Panc1 (cell line): ENCODE measurements at regions not wholly inside any gene's neighbourhood (a gene's known extent, or its start where the extent isn't known, plus 50 kb on each side); places are given as distances from the start of the nearest gene placed in this dataset.

Experiments used
- ATAC-seq: fragments of 200-7000 bp; cut with Tn5 transposase; 2 replicates; pipeline ENCODE4 v1.9.1; 2020; ENCODE audit warnings: mild to moderate bottlenecking, moderate library complexity
- BruUV-seq: library from RNA; stranded (reverse); fragments of 400-500 nt; replicated peaks from 2 replicates; lab custom pipeline; 2021; lab: Mats Ljungman, UMichigan
- CTCF ChIA-PET: fragments of 300-600 bp; sonication (Branson Sonifier 250); formaldehyde crosslinking; loops from one replicate; lab custom pipeline; 2022; ENCODE audit warnings: antibody characterized with exemption; lab: Charles Lee
- POLR2A ChIA-PET: fragments of 300-600 bp; sonication (Branson Sonifier 250); formaldehyde crosslinking; loops from one replicate; lab custom pipeline; 2022; ENCODE audit warnings: antibody characterized with exemption; lab: Charles Lee
- DNase-seq: peaks from one replicate; pipeline ENCODE4 v3.0.0-alpha.2; 2010; ENCODE audit warnings: low read depth, low spot score
- H3K27ac ChIP-seq: 2 replicates; pipeline ENCODE4 v1.5.1; 2011; ENCODE audit warnings: mild to moderate bottlenecking, low read length, inconsistent platforms
- H3K27me3 ChIP-seq: fragments of 200-500 bp; sonication (Bioruptor generic); 2 replicates; pipeline ENCODE4 v1.6.0; 2014; ENCODE audit warnings: low read length, inconsistent platforms; ENCODE audit not compliant: control insufficient read depth, insufficient read depth
- H3K36me3 ChIP-seq: fragments of 200-500 bp; sonication (Bioruptor generic); 2 replicates; pipeline ENCODE4 v1.5.1; 2014; ENCODE audit warnings: inconsistent platforms, mild to moderate bottlenecking, low read length, moderate library complexity; ENCODE audit not compliant: control insufficient read depth, insufficient read depth
- H3K4me1 ChIP-seq: 2 replicates; pipeline ENCODE4 v1.5.1; 2011; ENCODE audit warnings: inconsistent platforms, mild to moderate bottlenecking, low read length, moderate library complexity; ENCODE audit not compliant: control insufficient read depth, insufficient read depth
- H3K4me3 ChIP-seq, 2 experiments: 2 replicates each; pipeline ENCODE4 v1.5.1; 2011 to 2012; ENCODE audit warnings: low read depth in 2 of 2, low read length in 2 of 2, mild to moderate bottlenecking in 2 of 2, inconsistent platforms in 1 of 2, moderate library complexity in 1 of 2
- H3K9me3 ChIP-seq: fragments of 200-500 bp; sonication (Bioruptor generic); 2 replicates; pipeline ENCODE4 v1.5.1; 2014; ENCODE audit warnings: low read depth, mild to moderate bottlenecking, inconsistent platforms, low read length, moderate library complexity; ENCODE audit not compliant: control insufficient read depth, insufficient read depth
- POLR2AphosphoS5 ChIP-seq: IDR thresholded peaks from 2 replicates; pipeline ENCODE4 v1.6.1; 2012; ENCODE audit warnings: mild to moderate bottlenecking, low read depth, low read length, moderate library complexity
- SIN3A ChIP-seq: IDR thresholded peaks from 2 replicates; pipeline ENCODE4 v1.6.1; 2012; ENCODE audit warnings: low read depth, mild to moderate bottlenecking, low read length, moderate library complexity, borderline replicate concordance; ENCODE audit not compliant: insufficient read depth
- TCF7L2 ChIP-seq: IDR thresholded peaks from 2 replicates; pipeline ENCODE4 v1.6.1; 2011; ENCODE audit warnings: mild to moderate bottlenecking, low read depth, low read length, inconsistent platforms
- in situ Hi-C: cut with HindIII; loops from 2 replicates; pipeline ENCODE4 v1.10.0; 2016; ENCODE audit warnings: low sequenced_read_pairs, low pct_unique_long_range_greater_than_20kb
- intact Hi-C: fragments of 100-400 bp; cut with micrococcal nuclease; formaldehyde crosslinking; loops from one replicate; pipeline ENCODE4 v1.10.0; 2022; ENCODE audit not compliant: unreplicated experiment
- TF ChIP-seq, protein P1 (sequence below), 2 experiments: IDR thresholded peaks; 2 replicates each; pipeline ENCODE4 v1.6.1; 2011 to 2012; ENCODE audit warnings: low read depth in 2 of 2, control low read depth in 1 of 2, low read length in 1 of 2, mild to moderate bottlenecking in 1 of 2, moderate library complexity in 1 of 2; ENCODE audit not compliant: insufficient read depth in 1 of 2
- TF ChIP-seq, protein P2 (sequence below): fragments of 450-650 bp; IDR thresholded peaks from 2 replicates; pipeline ENCODE4 v1.5.1; 2017; ENCODE audit warnings: mild to moderate bottlenecking

DNA sequence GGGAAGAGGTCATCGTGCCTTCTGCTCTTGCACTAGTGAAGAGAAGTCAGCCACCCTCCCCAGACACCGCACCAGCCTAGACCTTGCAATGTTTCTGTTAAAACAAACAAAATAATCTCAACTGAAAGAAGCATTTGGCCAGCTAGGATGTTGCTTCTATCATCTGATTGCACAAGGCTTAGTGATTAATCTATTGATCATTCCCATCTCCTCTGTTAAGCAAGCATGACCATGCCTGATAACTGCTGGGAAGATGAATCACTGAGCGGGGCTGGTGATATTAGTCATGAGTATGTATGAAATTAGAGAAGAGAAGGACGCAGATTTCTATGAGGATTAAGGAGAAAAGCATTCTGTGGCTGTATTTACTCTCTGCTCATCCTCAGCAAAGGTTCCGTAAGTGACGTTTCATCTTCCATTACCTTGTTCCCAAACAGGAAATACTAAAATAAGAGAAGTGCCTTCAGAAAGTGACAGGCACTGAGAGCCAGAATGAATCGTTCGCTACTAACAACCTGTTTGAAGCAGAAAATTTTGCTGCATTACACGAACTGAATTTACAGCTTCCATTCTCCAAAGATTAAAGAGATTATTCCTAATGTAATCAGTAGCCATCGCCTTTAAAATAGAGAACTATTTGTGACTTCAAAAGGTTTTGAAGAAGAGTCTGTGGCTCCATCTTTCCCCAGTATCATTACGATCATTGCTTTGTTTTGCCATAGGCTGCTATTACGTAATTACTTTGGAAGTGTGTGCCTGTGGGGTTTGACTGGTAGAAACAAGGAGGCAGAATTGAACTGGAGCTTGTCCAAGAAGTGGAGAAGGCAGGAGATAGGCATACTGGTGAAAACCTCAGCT lies 219.1 kb downstream of the MED10 start:
- DNase-seq, result peak; percentile 79
- TF ChIP-seq SIN3A (no peak), TCF7L2 (no peak), POLR2AphosphoS5 (no peak)
- TF ChIP-seq, protein P1, sequence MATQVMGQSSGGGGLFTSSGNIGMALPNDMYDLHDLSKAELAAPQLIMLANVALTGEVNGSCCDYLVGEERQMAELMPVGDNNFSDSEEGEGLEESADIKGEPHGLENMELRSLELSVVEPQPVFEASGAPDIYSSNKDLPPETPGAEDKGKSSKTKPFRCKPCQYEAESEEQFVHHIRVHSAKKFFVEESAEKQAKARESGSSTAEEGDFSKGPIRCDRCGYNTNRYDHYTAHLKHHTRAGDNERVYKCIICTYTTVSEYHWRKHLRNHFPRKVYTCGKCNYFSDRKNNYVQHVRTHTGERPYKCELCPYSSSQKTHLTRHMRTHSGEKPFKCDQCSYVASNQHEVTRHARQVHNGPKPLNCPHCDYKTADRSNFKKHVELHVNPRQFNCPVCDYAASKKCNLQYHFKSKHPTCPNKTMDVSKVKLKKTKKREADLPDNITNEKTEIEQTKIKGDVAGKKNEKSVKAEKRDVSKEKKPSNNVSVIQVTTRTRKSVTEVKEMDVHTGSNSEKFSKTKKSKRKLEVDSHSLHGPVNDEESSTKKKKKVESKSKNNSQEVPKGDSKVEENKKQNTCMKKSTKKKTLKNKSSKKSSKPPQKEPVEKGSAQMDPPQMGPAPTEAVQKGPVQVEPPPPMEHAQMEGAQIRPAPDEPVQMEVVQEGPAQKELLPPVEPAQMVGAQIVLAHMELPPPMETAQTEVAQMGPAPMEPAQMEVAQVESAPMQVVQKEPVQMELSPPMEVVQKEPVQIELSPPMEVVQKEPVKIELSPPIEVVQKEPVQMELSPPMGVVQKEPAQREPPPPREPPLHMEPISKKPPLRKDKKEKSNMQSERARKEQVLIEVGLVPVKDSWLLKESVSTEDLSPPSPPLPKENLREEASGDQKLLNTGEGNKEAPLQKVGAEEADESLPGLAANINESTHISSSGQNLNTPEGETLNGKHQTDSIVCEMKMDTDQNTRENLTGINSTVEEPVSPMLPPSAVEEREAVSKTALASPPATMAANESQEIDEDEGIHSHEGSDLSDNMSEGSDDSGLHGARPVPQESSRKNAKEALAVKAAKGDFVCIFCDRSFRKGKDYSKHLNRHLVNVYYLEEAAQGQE (IDR thresholded peaks at IDR 0.05; ENCODE audit: insufficient read depth in 1 of 2, low read depth in 2 of 2, low read length in 1 of 2), result no peak
- TF ChIP-seq, protein P2, sequence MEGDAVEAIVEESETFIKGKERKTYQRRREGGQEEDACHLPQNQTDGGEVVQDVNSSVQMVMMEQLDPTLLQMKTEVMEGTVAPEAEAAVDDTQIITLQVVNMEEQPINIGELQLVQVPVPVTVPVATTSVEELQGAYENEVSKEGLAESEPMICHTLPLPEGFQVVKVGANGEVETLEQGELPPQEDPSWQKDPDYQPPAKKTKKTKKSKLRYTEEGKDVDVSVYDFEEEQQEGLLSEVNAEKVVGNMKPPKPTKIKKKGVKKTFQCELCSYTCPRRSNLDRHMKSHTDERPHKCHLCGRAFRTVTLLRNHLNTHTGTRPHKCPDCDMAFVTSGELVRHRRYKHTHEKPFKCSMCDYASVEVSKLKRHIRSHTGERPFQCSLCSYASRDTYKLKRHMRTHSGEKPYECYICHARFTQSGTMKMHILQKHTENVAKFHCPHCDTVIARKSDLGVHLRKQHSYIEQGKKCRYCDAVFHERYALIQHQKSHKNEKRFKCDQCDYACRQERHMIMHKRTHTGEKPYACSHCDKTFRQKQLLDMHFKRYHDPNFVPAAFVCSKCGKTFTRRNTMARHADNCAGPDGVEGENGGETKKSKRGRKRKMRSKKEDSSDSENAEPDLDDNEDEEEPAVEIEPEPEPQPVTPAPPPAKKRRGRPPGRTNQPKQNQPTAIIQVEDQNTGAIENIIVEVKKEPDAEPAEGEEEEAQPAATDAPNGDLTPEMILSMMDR, result no peak
- H3K4me1 ChIP-seq, result no peaks in the 10 kb centered on the region
- H3K27me3 ChIP-seq, result peaks cover 10% of the 10 kb centered on the region; the same call in 1 of the 2 replicates
- H3K9me3 ChIP-seq, result no peaks in the 10 kb centered on the region
- ChIA-PET POLR2A (no interaction called here), CTCF (no interaction called here)
- BruUV-seq, result no TSS peak
- ATAC-seq, result peak; percentile 60
- no peak overlapping the region for H3K27ac ChIP-seq
- H3K4me3 ChIP-seq, result no peak overlapping the region
- no peaks in the 10 kb centered on the region for H3K36me3 ChIP-seq
- in situ Hi-C loops, result no loop called here
- intact Hi-C loops, result no loop called here

DNA sequence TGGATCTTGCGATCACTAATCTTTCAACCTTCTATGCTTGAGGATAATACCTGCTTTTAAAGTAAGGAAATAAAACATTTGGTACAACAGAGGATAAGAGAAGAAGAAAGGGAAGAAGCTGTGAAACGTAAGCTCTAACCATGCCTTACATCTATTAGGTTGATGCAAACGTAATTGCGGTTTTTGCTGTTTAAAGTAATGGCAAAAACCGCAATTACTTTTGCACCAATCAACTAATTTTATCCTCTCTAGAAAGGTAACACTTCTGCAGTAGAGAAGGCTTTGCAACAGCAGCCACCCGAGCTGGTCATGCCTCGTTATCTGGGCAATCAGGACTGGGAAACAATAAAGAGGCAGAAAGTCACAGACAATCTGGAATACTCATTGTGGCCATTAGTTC lies 224.1 kb downstream of the MED10 start:
- Histone ChIP-seq H3K9me3 (no peaks in the 10 kb centered on the region), H3K27me3 (no peaks in the 10 kb centered on the region; the same call in 1 of the 2 replicates), H3K4me1 (no peaks in the 10 kb centered on the region), H3K4me3 (no peak overlapping the region), H3K27ac (no peak overlapping the region), H3K36me3 (no peaks in the 10 kb centered on the region)
- ATAC-seq, result no peak
- no peak for DNase-seq
- POLR2A ChIA-PET, result no interaction called here
- in situ Hi-C loops, result no loop called here
- BruUV-seq, result no TSS peak
- intact Hi-C loops, result no loop called here
- CTCF ChIA-PET, result no interaction called here
- TF ChIP-seq TCF7L2 (no peak), POLR2AphosphoS5 (no peak), SIN3A (no peak)
- TF ChIP-seq, protein P2, result no peak
- TF ChIP-seq, protein P1 (IDR thresholded peaks at IDR 0.05; ENCODE audit: insufficient read depth in 1 of 2, low read depth in 2 of 2, low read length in 1 of 2), result no peak
